Neural progenitor cell (in vitro differentiated cells): ENCODE measurements at regions not wholly inside any gene's neighbourhood (a gene's known extent, or its start where the extent isn't known, plus 50 kb on each side); places are given as distances from the start of the nearest gene placed in this dataset.

Source experiments
- EZH2 ChIP-seq: fragments of 200-600 bp; sonication (generic); IDR thresholded peaks from 2 replicates; pipeline ENCODE4 v1.6.1; 2017; ENCODE audit warnings: antibody characterized with exemption, mild to moderate bottlenecking, moderate library complexity
- TF ChIP-seq, protein P1 (sequence below): fragments of 200-600 bp; sonication (generic); IDR thresholded peaks from 2 replicates; pipeline ENCODE4 v1.5.1; 2017; ENCODE audit warnings: antibody characterized with exemption, mild to moderate bottlenecking

DNA sequence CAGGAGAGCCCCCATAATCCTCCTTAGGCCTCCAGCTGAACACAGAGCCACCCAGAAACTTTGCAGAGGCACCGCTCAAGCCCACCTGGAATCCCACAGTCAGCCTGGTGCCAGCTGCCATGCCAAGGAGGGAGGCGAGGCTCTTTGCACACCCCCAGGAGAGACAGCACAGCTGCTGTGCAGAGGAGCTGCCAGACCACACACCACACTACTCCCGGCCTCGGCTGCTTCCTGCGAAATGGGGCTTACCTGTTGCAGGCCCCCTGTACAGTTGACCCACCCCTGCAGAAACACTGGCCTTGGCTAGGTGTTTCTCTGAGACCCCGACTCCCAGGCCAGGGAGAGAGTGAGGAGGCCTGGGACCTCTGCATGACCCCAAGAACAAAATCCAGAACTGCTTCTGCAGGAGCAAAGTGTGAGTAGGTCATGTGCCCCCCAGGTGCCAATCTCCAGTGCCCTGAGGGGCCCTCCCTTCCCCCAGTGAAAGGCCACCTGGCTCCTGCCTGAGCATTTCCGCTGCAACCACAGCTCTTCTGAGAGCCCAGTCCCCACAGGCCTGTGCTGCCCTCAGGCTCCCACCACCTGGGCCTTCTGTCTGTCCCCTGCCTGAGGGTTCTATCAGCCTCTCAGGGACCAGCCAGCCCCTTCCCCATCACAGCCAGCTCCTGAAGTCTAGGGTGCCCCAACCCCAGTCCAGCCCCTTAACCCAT is 580.4 kb downstream of the UQCRFS1 start:
- no peak for TF ChIP-seq EZH2
- TF ChIP-seq, protein P1, sequence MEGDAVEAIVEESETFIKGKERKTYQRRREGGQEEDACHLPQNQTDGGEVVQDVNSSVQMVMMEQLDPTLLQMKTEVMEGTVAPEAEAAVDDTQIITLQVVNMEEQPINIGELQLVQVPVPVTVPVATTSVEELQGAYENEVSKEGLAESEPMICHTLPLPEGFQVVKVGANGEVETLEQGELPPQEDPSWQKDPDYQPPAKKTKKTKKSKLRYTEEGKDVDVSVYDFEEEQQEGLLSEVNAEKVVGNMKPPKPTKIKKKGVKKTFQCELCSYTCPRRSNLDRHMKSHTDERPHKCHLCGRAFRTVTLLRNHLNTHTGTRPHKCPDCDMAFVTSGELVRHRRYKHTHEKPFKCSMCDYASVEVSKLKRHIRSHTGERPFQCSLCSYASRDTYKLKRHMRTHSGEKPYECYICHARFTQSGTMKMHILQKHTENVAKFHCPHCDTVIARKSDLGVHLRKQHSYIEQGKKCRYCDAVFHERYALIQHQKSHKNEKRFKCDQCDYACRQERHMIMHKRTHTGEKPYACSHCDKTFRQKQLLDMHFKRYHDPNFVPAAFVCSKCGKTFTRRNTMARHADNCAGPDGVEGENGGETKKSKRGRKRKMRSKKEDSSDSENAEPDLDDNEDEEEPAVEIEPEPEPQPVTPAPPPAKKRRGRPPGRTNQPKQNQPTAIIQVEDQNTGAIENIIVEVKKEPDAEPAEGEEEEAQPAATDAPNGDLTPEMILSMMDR, result no peak
